Left forelimb (tissue), 1 donor: ENCODE measurements at regions not wholly inside any gene's neighbourhood (a gene's known extent, or its start where the extent isn't known, plus 50 kb on each side); places are given as distances from the start of the nearest gene placed in this dataset.
"Not testable (repeated sequence)": the region's sequence is repeated elsewhere in the genome, so short reads cannot be mapped to it uniquely, and the experiment has no call there.

Experiments
- DNase-seq: peaks from one replicate; pipeline ENCODE4 v3.0.0-alpha.2; 2018; ENCODE audit warnings: low spot score

GRCh38 chr6:73943930-73944652, 248.1 kb downstream of the CD109 start:
- DNase-seq = no peak

GRCh38 chr6:73943411-73943810, 247.4 kb downstream of the CD109 start:
- no peak for DNase-seq

- no peak for DNase-seq
These were observed 246.7 kb downstream of the CD109 start for GRCh38 chr6:73942592-73943186.

GRCh38 chr6:73941892-73942291, 245.9 kb downstream of the CD109 start:
- no peak for DNase-seq

GRCh38 chr6:73937805-73938204, 241.8 kb downstream of the CD109 start:
- no peak for DNase-seq

- no peak for DNase-seq
These were observed 236.9 kb downstream of the CD109 start for GRCh38 chr6:73932866-73933265.

- no peak for DNase-seq
These were observed 233.4 kb downstream of the CD109 start for GRCh38 chr6:73929405-73929804.

- no peak for DNase-seq
These were observed 231.4 kb downstream of the CD109 start for GRCh38 chr6:73927421-73927820.

- DNase-seq = not testable (repeated sequence)
These were observed 229.7 kb downstream of the CD109 start for GRCh38 chr6:73925703-73926102.

GRCh38 chr6:73923905-73924485, 228.0 kb downstream of the CD109 start:
- no peak for DNase-seq

GRCh38 chr6:73903155-73903554, 207.2 kb downstream of the CD109 start:
- no peak for DNase-seq

GRCh38 chr6:73901986-73902385, 206.0 kb downstream of the CD109 start:
- no peak for DNase-seq

- DNase-seq = no peak
These were observed 205.3 kb downstream of the CD109 start for GRCh38 chr6:73901311-73901710.

- no peak for DNase-seq
These were observed 202.6 kb downstream of the CD109 start for GRCh38 chr6:73898599-73898998.

- DNase-seq = no peak
These were observed 197.7 kb downstream of the CD109 start for GRCh38 chr6:73893696-73894095.

- DNase-seq = no peak
These were observed 192.0 kb downstream of the CD109 start for GRCh38 chr6:73888050-73888449.

GRCh38 chr6:73885393-73885792, 189.4 kb downstream of the CD109 start:
- DNase-seq = no peak

- DNase-seq = no peak
These were observed 188.5 kb downstream of the CD109 start for GRCh38 chr6:73884540-73884939.

- no peak for DNase-seq
These were observed 183.7 kb downstream of the CD109 start for GRCh38 chr6:73879501-73880293.

GRCh38 chr6:73878403-73878802, 182.4 kb downstream of the CD109 start:
- no peak for DNase-seq
